ENCODE measurements at regions not wholly inside any gene's neighbourhood (a gene's known extent, or its start where the extent isn't known, plus 50 kb on each side); places are given as distances from the start of the nearest gene placed in this dataset.

DNA sequence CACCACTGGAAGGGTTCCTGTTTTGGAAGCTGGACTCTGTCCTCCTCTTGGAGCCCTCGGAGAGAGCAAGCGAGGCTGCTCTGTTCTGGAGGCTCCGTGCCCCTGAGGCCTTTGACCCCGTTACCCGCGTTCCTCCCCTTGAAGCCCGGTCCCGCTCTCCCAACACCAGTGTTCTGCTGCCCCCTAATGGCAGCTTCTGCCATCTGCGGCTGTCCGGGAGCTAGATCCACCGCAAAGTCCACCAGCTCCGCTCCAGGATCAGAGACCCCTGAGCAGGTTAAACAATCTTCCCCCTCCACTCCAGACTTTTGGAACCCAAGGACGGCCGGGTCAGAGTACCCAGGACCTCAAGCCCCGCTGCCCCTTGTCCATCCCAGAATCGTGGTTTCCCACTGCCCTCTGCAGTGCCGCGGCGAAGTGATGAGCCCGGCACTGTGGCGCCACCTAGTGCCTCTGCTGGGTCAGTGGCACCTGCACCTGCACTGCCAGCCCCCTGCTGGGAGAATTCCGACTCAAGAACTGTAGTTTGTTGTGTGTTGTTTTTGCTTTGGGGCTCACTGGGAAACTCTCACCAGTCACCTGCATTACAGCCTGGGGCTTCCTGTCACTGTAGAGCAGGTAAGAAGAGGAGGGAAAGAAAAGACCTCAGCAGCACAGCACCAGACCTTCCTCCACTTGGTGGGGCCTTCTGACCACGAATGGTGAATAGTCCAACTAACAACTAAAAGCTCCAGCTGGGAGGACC, 63.5 kb upstream of the NFASC start (continued):
- TF ChIP-seq, protein P1, sequence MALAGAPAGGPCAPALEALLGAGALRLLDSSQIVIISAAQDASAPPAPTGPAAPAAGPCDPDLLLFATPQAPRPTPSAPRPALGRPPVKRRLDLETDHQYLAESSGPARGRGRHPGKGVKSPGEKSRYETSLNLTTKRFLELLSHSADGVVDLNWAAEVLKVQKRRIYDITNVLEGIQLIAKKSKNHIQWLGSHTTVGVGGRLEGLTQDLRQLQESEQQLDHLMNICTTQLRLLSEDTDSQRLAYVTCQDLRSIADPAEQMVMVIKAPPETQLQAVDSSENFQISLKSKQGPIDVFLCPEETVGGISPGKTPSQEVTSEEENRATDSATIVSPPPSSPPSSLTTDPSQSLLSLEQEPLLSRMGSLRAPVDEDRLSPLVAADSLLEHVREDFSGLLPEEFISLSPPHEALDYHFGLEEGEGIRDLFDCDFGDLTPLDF (CRISPR knock-in tag; IDR thresholded peaks at IDR 0.05), result no peak
- TF ChIP-seq, protein P2, sequence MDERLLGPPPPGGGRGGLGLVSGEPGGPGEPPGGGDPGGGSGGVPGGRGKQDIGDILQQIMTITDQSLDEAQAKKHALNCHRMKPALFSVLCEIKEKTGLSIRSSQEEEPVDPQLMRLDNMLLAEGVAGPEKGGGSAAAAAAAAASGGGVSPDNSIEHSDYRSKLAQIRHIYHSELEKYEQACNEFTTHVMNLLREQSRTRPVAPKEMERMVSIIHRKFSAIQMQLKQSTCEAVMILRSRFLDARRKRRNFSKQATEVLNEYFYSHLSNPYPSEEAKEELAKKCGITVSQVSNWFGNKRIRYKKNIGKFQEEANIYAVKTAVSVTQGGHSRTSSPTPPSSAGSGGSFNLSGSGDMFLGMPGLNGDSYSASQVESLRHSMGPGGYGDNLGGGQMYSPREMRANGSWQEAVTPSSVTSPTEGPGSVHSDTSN (CRISPR knock-in tag; IDR thresholded peaks at IDR 0.05; ENCODE audit: low read depth), result no peak
- TF ChIP-seq, protein P2 (tag; conservative IDR thresholded peaks at IDR 0.05; ENCODE audit: low read depth), result no peak
- TF ChIP-seq LCOR (CRISPR knock-in tag; IDR thresholded peaks at IDR 0.05) (peak; percentile 81), ZKSCAN3 (CRISPR knock-in tag; IDR thresholded peaks at IDR 0.05) (no peak), HMG20B (CRISPR knock-in tag; IDR thresholded peaks at IDR 0.05) (no peak), EGR1 (conservative IDR thresholded peaks at IDR 0.05) (no peak), HMGN3 (IDR thresholded peaks at IDR 0.05; ENCODE audit: borderline replicate concordance, extremely low read depth, insufficient read length, low read depth, low read length) (no peak), KLF1 (tag; IDR thresholded peaks at IDR 0.05) (no peak), XRCC4 (IDR thresholded peaks at IDR 0.05; ENCODE audit: extremely low read depth, insufficient read depth, insufficient read length) (no peak), ZNF347 (CRISPR knock-in tag; IDR thresholded peaks at IDR 0.05; ENCODE audit: low read depth) (no peak), GABPB1 (CRISPR knock-in tag; IDR thresholded peaks at IDR 0.05) (no peak; the same call in 1 of the 2 replicates), PCBP1 (IDR thresholded peaks at IDR 0.05; ENCODE audit: low read depth, low read length, poor library complexity, severe bottlenecking) (no peak), CBFB (CRISPR knock-in tag; IDR thresholded peaks at IDR 0.05) (peak; percentile 64; the same call in 1 of the 2 replicates), GTF2A2 (tag; IDR thresholded peaks at IDR 0.05) (no peak), ZBTB7A (IDR thresholded peaks at IDR 0.05; ENCODE audit: borderline replicate concordance, control insufficient read depth, low read depth, low read length) (peak; percentile 40; the same call in 1 of the 2 replicates), SMAD3 (CRISPR knock-in tag; conservative IDR thresholded peaks at IDR 0.05) (no peak), ELF2 (CRISPR knock-in tag; IDR thresholded peaks at IDR 0.05) (0 out of 2 replicates have a peak, but pooled peaks have one; percentile 63), NFXL1 (CRISPR knock-in tag; IDR thresholded peaks at IDR 0.05) (no peak), MAFK (IDR thresholded peaks at IDR 0.05; ENCODE audit: low read length) (no peak; the same call in 1 of the 2 replicates), YY1 (IDR thresholded peaks at IDR 0.05; ENCODE audit: borderline replicate concordance in 1 of 3, control insufficient read depth in 1 of 3, extremely low read depth in 1 of 3, insufficient read depth in 3 of 3, insufficient read length in 1 of 3, insufficient replicate concordance in 2 of 3, low read depth in 1 of 3, low read length in 2 of 3) (peak in 1 of 3 experiments; percentile 28), TCF7L2 (IDR thresholded peaks at IDR 0.05; ENCODE audit: low read depth, low read length) (no peak), THRAP3 (IDR thresholded peaks at IDR 0.05; ENCODE audit: borderline replicate concordance) (no peak), POLR2G (IDR thresholded peaks at IDR 0.05; ENCODE audit: low read depth, low read length) (0 out of 2 replicates have a peak, but pooled peaks have one; percentile 27), ZKSCAN1 (IDR thresholded peaks at IDR 0.05; ENCODE audit: low read depth, low read length) (0 out of 2 replicates have a peak, but pooled peaks have one; percentile 13), DNMT1 (IDR thresholded peaks at IDR 0.05) (no peak), KHSRP (IDR thresholded peaks at IDR 0.05) (no peak)
